ENCODE measurements at regions not wholly inside any gene's neighbourhood (a gene's known extent, or its start where the extent isn't known, plus 50 kb on each side); places are given as distances from the start of the nearest gene placed in this dataset.

DNA sequence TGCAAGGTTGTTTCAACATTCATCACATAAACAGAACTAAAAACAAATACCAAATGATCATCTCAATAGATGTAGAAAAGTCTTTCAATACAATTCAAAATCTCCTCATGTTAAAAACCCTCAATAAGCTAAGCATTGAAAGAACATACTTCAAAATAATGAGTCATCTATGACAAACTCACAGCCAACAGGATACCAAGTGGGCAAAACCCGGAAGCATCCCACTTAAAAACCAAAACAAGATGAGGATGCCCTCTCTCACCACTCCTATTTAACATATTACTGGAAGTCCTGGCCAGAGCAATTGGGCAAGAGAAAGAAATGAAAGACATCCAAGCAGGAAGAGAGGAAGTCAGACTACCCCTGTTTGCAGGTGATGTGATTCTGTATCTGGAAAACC is 992.2 kb upstream of the PIK3C3 start:
- no peak for DNase-seq (ENCODE audit: low read depth, low spot score)

DNA sequence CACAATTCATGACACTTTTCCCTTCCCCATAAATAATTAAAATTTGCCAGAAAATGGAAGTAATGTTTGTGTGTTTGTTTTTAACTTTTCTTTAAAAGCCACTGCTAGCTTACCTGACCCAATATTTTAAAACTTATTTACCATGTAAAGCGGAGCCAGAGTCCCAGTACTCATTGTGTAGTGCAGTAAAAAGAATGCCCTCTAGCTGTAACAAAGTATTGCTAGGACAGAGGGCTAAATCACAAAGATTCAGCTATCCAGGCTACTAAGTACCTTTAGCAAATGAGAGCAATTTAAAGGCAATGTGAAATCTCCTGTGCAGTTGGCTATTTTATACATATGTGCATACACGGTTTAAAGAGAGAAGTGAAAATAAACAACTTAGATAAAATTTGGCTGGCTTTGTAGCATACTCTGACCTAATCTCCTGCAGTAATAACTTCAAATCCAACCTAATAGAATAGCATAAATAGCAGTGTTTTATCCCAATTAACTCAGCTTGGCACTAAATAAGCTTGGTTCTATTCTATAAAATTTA is 997.4 kb upstream of the PIK3C3 start:
- DNase-seq (ENCODE audit: low read depth, low spot score), result no peak

DNA sequence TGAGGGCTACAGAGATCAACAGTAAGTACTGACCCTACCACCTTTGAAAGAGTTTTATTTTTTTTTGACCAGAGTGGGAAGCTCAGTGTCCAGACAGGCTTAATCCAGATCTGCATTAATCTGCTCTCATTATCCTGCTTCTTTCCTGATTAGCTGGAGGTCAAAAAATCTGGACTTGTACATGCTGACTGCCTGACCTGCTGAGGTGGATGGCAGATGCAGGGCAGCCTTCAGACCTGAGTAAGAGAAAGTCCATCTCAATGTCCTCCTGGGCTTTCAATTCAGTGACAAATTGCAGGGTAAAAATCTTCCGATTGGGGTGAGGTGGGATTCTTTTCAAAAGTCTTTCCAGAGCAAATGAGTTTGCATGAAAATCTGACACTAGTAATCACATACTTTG is 998.8 kb upstream of the PIK3C3 start:
- DNase-seq (ENCODE audit: low read depth, low spot score), result no peak

DNA sequence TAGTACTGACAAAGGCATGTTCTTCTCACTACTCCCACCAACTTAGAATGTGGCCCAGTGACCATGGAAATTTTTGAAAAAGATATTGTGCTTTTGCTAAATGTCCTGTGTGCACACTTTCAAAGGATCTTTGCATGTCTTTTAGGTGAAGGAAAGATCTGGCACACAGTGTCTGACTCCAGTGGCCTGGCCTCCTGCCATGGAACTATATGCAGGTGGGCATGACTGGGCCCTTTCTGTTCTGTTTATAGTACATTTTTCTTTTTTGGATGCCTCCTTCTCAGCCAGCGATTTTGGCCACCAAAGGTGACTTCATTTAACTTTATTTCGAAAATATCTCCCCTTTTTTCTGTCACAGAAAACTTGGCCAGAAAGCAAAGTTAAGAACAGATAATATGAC is 999.7 kb upstream of the PIK3C3 start:
- DNase-seq (ENCODE audit: low read depth, low spot score), result no peak

DNA sequence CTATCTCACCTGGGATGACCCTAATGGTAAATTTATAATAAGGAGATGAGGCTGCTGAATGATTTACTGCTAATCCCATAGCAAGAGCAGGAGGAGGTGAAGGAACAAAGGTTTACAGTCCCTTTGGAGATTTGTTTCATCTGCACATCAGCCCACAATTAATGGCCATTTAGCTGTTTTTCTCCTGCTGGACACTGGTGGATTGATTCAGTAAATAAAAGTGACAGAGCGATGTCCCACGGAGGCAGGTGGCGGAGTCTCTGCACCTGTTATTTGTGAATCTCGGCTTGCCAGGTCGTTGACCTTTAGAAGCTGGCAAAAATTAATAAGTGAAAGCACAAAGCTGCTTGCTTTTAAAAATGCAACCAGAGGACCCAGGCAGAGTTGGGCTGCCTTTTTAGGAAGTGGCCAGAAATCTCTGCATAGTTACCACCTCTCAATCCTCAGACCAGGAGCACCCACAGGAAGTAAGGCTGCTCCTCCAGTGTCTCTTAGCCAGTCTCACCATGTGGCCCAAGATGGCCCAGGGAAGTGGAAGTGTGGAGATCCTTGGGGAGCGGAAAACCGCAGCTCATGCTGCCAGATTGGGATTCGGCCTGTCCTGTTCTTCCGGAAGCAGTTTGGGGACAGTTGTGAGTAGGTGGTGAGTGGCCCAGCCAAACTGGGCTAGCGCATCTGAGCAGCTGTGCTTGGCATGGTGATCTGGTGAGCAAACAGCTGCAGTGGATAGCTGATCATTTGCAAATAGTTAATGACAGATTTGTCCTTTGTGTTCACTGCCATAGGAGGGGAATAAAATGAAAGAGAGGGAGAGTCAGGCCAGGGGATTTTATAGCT is 1005.7 kb upstream of the PIK3C3 start:
- DNase-seq (ENCODE audit: low read depth, low spot score), result no peak

DNA sequence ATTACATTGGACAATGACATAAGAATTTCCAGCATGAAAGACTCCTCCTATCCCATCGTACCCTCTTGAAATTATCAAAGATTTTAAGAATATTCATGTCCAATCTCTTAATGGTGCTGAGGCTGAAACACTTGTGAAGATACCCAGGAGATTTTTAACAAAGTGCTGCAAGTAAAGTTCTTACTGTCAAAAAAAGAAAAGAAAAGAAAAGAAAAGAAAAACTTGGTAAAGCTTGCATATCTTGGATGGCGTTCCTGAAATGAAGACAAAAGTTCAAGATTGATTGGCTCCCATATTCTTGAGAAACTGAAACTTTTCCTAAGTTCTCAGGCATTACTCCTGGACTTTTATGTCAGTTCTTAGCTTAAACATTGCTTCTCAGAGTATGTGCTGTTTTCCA is 1010.5 kb upstream of the PIK3C3 start:
- DNase-seq (ENCODE audit: low read depth, low spot score), result no peak

DNA sequence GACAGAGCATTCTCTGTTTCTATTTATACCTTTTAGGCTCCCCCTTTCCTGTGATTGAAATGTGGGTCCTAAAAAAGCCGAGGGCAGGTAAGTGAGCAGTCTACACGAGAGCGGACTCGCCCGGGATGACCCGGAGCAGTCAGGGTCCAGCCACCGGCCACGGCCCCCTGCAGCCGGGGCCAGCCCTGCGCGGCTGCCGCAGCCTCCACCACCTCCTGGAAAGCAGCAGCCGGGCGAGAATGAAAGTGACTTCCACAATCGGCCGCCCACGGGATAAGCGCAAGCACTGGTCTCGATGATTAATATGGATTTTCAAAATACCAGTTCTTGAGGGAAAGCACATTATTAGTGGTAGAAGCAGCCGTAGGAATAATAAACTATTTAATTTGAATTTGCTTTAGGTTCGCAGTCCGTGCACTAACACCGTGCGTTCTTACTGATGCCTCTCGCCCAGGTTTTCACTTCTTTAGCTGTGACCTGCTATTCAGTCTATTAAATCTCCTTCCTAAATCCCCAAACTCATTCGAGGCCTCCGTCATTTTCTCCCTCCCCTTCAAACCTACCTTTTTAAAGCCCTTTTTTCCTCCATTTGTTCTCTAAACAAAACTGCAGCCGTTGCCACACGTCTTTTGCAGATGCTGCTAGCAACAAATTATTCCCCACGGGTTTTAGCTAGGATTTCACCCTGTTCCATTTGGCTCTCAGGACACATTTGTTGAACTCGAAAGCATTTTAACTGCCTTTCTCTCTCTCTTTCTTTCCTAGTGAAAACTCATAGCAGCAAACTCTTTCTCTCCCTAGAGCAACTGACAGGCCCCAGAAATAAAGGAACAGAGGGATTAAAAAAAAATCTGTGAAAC is 1015.1 kb upstream of the PIK3C3 start:
- no peak for DNase-seq (ENCODE audit: low read depth, low spot score)

DNA sequence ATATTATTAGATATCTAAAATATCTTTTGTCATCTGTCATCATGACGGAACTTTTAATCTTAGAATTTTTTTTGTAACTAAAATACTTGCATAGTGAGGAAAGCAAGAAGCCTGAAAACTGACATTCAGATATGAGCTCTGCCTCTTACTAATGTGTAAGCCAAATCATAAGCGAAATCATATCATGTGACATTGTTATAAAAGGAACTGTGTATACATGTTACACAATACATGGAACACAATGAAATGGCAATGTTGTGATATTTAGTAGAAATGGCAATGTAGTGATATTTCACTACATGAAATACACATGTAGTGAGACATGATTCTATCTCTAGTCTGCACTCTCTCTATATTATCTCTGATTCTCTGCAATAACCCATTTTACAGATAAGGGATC is 1016.4 kb upstream of the PIK3C3 start:
- no peak for DNase-seq (ENCODE audit: low read depth, low spot score)

DNA sequence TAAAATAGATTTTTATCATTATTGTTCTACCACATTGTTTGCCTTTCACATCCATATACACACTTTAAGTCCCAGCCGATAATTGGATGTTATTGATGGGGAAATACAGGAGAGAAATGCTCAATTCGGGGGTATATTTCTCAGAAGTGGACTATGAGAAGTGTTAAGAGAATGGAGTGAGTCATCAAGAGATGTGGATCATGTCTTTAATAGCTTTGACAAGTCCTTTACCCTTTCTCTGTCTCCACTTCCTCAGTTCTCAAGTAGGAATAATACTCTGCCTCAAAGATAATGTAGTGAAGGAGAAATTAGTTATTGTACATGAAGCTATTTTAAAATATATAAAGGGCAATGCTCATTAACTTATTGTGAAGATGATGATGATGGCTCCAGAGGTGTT is 1017.6 kb upstream of the PIK3C3 start:
- DNase-seq (ENCODE audit: low read depth, low spot score), result no peak

DNA sequence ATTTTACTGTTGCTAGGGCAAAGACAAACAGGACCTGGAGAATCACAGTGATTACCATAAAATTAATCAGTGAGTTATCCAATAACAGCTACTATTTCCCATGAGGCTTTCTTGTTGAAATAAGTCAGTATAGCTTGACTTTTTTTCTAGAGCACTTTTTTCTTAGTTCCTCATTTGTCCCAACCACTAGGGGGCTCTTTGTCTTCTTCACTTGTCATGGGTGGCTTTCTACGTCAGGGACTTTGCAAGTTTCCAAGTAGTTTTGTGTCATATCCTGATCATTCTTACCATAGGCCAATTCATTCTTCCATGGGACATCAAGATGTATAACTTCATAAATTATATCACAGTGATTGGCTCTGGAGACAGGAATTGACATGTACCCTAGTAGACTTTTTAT is 1019.6 kb upstream of the PIK3C3 start:
- peak; percentile 7 for DNase-seq (ENCODE audit: low read depth, low spot score)

DNA sequence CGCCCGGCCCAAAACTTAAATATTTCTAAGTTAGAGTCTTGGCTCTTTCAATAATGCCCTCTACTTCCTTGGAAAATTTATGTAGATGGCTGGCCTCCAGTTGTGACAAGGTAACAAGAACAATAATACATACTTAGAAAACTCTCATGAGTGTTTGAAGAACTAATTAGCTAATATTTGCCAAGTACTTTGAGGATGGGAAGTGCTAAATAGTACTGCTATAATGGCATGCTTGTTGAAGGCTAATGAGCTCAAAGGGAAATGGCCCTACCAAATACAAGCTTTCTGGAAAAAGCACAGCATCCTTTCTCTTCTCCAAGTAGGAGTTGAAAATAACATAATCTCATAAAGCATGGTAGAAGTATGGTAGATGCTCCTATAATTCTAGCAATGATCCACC is 1022.2 kb upstream of the PIK3C3 start:
- DNase-seq (ENCODE audit: low read depth, low spot score), result no peak

DNA sequence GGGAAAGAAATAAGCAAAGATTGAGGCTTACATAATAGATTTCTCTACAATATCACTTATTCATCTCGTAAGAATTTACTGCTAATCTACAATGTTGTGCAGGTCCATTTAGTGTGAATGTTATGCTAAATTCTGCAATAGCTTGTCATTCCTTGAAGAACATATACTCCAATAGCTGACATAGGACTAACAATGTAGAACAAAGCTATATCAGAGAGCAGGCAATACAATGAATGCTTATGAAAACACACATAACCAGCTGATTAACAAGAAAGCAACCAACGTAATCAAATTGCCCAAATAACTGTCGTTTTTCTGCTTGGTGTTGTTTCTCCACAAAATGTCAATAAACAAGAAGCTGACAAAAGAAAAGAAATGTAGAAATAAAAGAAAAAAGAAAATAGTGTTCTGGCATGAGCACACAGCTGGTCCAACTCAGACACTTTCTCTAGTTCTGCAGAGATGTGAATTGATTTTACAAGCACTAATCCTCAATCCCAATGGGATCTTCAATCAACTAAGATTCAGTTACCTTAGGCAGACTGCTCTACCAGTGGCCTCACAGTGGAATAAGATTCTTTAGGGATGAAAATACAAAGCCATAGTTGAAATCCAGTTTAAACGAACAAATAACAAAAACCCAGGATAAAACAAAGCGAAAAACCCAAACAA is 1024.7 kb upstream of the PIK3C3 start:
- DNase-seq (ENCODE audit: low read depth, low spot score), result no peak

DNA sequence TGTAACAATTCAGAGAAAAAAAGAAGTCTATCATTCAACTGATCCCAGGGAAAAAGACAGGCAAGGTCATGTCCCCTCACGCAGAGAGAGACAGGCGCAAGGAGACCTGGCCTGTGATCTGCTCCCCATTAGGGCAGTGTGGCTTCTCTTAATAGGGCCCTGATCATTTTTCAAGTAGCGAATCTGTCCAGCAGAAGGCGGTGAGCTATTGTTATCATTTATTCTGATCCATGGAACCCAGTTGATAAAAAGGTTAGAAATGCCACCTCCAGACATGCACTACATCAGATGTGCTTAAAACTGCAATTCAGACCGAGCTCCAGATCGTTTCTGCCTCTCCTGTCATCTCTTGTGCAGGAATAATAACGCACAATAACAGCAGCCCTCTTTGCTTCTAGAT is 1025.6 kb upstream of the PIK3C3 start:
- DNase-seq (ENCODE audit: low read depth, low spot score), result no peak

DNA sequence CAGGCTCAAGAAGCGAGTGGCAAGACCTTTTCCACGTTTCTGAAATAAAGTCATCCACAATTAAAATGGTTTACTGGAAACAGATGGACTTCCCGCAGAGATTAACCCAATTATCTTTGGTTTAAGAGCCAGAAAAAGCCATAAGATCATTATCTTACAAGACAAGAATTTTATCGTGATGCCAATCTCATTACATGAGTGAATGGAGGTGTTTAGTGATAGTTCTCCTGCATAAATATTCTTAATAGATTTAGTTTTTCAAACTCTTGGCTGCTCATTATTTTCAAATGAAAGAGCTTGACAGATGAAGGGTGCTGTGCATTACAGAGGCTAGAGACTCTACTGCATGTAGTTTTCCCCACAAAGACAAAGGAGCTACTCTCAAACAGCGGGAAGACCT is 1028.4 kb upstream of the PIK3C3 start:
- DNase-seq (ENCODE audit: low read depth, low spot score), result no peak

DNA sequence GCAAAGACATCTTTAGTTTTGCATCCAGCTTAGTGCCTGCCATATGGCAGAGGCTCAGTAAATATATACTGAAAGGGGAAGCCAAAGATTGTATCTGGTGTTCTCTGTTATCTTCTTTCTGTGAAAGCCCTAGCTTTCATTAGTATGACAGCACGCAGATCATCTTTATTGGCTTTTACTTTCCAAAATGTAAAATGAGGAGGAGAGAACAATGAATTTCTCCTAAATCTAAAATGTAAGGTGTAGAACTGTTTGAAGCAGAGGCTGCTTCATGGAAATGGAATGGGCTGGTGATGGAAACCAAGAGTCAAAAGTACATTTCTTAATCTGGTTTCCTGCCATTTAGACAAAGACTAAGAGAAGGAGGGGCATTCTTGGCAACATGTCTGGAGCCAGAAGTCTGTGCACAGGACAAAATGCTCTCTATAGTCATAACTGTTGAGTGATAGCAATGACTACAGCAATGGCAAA is 1029.9 kb upstream of the PIK3C3 start:
- DNase-seq (ENCODE audit: low read depth, low spot score), result no peak

DNA sequence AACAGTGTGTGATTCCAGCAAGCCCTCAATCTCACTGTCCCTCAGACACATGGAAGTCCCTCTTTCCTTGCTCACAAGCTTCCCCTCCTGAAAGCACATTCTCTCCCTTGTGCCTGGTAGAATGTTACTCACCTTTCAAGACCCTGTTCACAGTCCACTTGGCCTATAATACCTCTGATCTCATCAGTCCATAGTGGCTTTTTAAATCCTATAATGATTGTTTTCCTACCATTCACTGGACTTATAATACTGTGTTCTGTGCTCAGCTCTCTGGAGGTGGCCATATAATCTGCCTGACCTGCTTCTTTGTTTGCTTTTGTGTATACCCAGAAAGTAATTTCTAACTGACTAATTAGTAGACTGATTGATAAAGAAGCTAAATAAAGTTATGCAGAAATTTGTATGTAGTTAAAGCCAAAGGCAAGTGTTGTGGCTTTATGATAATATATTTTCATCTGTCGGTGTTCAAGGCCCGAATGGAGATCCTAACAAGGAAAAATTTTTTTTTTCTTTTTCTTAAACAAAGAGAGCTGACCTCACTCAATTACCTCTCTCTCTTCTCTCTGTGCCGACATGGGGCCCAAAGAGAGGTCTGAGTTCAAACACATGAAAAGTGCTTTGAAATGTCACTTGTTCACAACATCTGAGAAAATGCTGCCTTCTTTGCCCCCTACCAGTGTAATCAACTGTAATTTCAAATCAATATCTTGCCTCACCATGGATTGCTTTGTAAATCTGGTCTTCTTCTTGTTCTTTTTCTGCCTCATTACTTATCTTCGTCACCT is 1033.0 kb upstream of the PIK3C3 start:
- DNase-seq (ENCODE audit: low read depth, low spot score), result no peak

DNA sequence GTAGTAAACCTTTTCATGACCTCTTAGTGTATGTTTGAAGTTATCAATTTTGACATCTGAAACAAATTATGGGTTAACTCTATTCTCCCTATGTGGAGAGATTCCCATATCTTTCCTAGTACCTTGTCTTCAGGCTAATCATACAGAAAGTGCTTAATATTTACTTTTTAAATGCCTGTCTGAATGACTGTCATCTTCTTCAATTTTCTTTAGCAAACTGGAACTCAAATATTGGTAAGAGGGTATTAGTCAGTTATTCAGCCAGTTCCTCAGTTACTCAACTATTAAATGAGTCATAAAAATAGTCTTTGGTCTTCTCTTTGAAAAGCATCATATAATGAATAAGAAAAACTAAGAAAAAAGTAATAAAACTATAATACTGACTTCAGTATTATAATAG is 1038.0 kb upstream of the PIK3C3 start:
- DNase-seq (ENCODE audit: low read depth, low spot score), result no peak

DNA sequence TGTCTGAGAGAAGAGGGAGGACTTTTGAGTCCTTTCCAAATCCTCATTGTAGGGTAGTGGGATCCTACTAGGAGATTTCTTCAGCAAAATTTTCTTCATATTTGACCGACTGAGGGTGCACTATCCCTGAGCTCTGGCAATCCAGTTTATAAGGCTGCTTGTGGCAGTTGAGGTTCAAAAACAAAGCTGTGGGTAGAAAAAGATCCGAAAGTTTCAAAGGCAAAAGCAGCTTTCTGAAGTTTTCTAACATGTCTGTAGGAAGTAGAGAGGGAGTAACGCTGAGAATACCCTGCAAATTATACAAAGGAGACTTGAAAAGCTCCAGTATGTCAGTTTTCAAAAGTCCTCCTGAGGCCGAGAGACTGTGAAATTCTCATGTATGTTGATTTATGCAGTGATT is 1039.3 kb upstream of the PIK3C3 start:
- DNase-seq (ENCODE audit: low read depth, low spot score), result no peak

DNA sequence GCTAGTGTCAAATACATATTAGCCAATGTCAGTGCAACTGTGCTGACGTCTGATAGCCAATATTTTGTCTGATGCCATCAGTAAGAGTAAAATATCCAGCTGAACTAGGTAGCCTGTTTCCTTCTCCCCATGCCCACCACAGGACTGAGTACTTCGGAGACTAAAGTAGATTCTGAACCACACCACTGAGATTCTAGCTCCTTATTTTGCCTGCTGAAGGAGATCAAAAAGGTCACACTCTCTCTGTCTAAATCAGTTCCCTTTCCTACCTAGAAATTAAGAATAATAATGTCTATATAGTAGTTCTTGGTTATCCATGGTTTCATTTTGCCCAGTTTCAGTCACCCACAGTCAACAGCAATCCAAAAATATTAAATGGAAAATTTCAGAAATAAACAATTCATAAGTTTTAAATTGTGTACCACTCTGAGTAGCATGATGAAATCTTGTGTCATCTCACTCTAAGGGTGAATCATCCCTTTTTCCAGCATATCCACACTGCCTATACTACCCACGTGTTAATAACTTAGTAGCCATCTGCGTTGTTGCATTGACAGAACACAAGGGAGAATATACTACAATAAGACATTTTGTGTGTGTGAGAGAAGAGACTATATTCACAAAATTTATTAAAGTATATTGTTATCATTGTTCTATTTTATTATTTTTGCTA is 1043.3 kb upstream of the PIK3C3 start:
- DNase-seq (ENCODE audit: low read depth, low spot score), result no peak

DNA sequence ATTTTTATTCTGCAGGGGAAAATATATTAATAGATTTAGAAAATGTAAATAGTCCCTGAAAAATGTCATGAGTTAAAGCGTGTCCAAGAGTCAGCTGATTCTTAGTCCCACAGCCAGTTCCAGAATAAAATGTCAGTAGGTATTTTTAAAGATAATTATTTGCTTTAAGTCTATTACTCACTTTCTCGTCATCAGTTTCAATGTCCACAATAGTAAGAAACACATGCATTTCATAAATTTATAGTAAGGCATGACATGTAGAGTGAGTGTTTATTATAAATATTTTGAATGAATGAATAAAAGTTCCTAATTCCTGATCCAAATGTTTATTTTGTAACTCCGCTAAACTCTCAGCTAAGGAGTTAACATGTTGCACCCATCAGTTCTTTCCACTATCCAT is 1044.0 kb upstream of the PIK3C3 start:
- DNase-seq (ENCODE audit: low read depth, low spot score), result no peak

DNA sequence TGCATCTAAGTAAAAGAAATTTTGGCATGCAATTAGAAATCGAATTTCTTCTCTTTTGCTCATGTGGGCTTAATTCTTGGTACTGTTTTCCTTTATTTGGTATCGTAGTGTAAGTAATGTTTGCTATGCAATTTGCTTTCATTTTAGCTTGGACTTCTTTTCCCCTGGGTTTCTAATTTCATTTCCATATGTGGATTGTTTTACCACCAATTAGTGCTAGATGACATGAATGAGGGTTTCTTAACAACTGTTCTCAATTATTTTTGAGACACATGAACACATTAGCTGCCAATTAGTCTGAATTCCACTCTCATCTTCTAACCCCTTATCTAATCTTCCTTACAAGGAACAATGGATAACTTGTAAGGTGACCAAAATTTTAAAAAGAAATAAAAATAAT is 1047.2 kb upstream of the PIK3C3 start:
- DNase-seq (ENCODE audit: low read depth, low spot score), result no peak
